NCI-H1694 (cell line): ENCODE measurements at regions not wholly inside any gene's neighbourhood (a gene's known extent, or its start where the extent isn't known, plus 50 kb on each side); places are given as distances from the start of the nearest gene placed in this dataset.

Source experiments
- DNase-seq: peaks from one replicate; lab custom pipeline; 2025; lab: John Stamatoyannopoulos, UW

GRCh38 chr5:106880656-106881055 is 790.1 kb downstream of the EFNA5 start:
- no peak for DNase-seq

- no peak for DNase-seq
Observed at GRCh38 chr5:106877881-106878280, 792.9 kb downstream of the EFNA5 start.

GRCh38 chr5:106876665-106877194 is 794.0 kb downstream of the EFNA5 start:
- no peak for DNase-seq

GRCh38 chr5:106876298-106876622 is 794.5 kb downstream of the EFNA5 start:
- no peak for DNase-seq

- no peak for DNase-seq
Observed at GRCh38 chr5:106875591-106876297, 795.0 kb downstream of the EFNA5 start.

GRCh38 chr5:106874974-106875373 is 795.8 kb downstream of the EFNA5 start:
- DNase-seq, result no peak

- DNase-seq, result no peak
Observed at GRCh38 chr5:106874531-106874930, 796.2 kb downstream of the EFNA5 start.

- no peak for DNase-seq
Observed at GRCh38 chr5:106873568-106873967, 797.2 kb downstream of the EFNA5 start.

GRCh38 chr5:106865279-106865678 is 805.5 kb downstream of the EFNA5 start:
- DNase-seq, result no peak

- DNase-seq, result no peak
Observed at GRCh38 chr5:106862450-106863193, 808.1 kb downstream of the EFNA5 start.

GRCh38 chr5:106860398-106861044 is 810.2 kb downstream of the EFNA5 start:
- no peak for DNase-seq

- no peak for DNase-seq
Observed at GRCh38 chr5:106858616-106859015, 812.1 kb downstream of the EFNA5 start.

GRCh38 chr5:106854922-106855321 is 815.8 kb downstream of the EFNA5 start:
- no peak for DNase-seq

- no peak for DNase-seq
Observed at GRCh38 chr5:106854105-106854687, 816.5 kb downstream of the EFNA5 start.

- no peak for DNase-seq
Observed at GRCh38 chr5:106853266-106853665, 817.5 kb downstream of the EFNA5 start.

GRCh38 chr5:106849266-106849665 is 821.5 kb downstream of the EFNA5 start:
- no peak for DNase-seq

GRCh38 chr5:106843812-106844416 is 826.8 kb downstream of the EFNA5 start:
- DNase-seq, result no peak

- DNase-seq, result no peak
Observed at GRCh38 chr5:106833517-106833916, 837.2 kb downstream of the EFNA5 start.

GRCh38 chr5:106827061-106827460 is 843.7 kb downstream of the EFNA5 start:
- no peak for DNase-seq

- DNase-seq, result no peak
Observed at GRCh38 chr5:106825374-106825773, 845.4 kb downstream of the EFNA5 start.

- no peak for DNase-seq
Observed at GRCh38 chr5:106822851-106823250, 847.9 kb downstream of the EFNA5 start.

- DNase-seq, result no peak
Observed at GRCh38 chr5:106818552-106818951, 852.2 kb downstream of the EFNA5 start.
